ENCODE measurements at regions not wholly inside any gene's neighbourhood (a gene's known extent, or its start where the extent isn't known, plus 50 kb on each side); places are given as distances from the start of the nearest gene placed in this dataset.
"Not testable (repeated sequence)": the region's sequence is repeated elsewhere in the genome, so short reads cannot be mapped to it uniquely, and the experiment has no call there.

- DNase-seq (ENCODE audit: low read depth): no peak
Measured at GRCh38 chr6:133754298-133754697, 134.6 kb upstream of the TCF21 start.

GRCh38 chr6:133756078-133756695 is 132.7 kb upstream of the TCF21 start:
- DNase-seq (ENCODE audit: low read depth): no peak

- DNase-seq (ENCODE audit: low read depth): no peak
Measured at GRCh38 chr6:133757335-133757734, 131.6 kb upstream of the TCF21 start.

GRCh38 chr6:133758815-133759335 is 130.0 kb upstream of the TCF21 start:
- DNase-seq (ENCODE audit: low read depth): no peak

DNA sequence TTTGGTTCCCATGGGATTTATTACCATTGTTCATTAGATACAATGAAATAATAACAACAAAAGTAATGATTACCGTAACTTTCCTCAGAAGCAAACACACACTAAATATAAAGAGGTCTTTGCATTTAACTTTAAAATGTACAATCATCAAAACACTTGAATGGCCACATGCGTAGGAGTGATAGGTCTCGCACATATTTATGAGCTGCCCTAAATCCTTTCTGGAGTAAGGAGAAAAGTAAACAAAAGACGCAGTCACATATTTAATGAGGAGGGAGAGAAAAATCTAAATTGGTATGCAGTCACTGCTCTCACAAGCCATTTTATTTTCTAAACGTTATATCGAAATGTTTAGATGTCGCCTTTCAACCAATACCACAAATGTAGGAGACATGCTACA is 129.4 kb upstream of the TCF21 start:
- no peak for DNase-seq (ENCODE audit: low read depth)

DNA sequence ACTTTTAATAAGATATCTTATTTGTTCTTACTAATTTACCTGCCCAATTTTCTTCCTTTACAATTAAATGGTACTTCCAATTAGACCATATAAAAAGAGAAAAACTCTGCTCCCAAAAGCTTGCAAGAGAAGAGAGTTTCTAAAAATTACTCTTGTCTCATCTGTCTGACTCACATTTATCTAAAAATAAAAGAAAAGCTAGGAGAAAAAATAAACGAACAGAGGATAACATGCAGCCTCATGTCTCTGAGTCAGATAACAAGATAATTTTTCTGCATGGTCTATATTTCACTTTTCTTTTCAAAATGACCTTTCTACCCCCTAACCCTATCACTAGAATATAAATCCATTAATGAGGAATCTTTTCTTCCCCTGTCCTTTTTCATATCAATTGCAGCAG is 127.2 kb upstream of the TCF21 start:
- DNase-seq (ENCODE audit: low read depth): no peak

DNA sequence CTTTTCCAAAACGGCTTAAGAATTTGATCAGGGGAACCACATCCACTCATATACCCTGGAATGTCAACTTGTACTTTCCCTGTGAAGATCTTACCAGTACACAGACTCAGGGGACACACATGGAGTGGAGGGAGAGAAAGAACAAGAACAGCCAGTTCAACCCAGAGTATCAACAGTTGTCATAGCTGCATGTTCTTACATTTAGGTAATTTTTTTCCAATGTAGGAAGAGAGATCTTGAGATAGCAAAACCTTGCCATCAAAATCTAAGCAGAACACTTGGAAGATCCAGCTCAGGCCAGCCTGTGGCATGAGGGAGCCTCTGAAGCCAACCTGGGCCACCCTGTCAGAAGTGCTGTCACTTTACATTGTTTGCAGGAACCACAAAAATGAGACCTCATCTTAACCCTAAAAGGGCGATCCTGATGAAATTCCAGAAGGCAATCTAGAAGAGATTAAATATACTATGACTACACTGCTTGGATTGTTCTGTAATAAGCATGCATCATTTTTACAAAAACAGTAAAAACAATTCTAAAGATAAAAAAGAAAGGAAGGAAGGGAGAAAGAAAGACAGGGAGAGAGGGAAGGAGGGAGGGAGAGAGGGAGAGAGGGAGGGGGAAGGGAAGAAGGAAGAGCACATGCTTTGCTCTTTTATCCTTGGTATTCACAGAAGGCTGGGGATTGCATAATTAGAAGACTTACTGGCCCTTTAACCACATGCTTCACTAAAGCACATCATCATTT is 124.7 kb upstream of the TCF21 start:
- DNase-seq (ENCODE audit: low read depth): no peak

DNA sequence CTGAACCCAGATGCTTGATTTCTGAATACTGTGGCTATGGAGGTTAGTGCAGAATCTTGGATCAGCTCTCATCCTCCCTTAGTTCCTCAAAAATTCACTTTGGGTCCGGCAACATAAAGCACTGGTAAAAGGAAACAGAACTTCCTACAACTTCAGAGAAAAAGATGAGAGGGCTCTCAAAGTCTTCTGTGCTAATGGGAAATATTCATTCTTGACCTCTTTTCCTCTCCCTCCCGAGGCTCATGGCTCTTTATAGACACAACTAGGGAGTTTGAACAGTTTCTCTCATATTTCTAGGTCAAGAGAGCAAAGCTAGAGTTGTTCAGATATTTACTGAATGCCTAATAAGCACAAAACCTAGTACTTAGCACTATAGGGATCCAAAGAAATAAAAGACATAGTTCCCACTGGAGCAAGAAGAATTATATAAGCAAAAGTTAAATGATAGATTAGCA is 124.1 kb upstream of the TCF21 start:
- no peak for DNase-seq (ENCODE audit: low read depth)

- DNase-seq (ENCODE audit: low read depth): no peak
Measured at GRCh38 chr6:133767357-133767970, 121.4 kb upstream of the TCF21 start.

DNA sequence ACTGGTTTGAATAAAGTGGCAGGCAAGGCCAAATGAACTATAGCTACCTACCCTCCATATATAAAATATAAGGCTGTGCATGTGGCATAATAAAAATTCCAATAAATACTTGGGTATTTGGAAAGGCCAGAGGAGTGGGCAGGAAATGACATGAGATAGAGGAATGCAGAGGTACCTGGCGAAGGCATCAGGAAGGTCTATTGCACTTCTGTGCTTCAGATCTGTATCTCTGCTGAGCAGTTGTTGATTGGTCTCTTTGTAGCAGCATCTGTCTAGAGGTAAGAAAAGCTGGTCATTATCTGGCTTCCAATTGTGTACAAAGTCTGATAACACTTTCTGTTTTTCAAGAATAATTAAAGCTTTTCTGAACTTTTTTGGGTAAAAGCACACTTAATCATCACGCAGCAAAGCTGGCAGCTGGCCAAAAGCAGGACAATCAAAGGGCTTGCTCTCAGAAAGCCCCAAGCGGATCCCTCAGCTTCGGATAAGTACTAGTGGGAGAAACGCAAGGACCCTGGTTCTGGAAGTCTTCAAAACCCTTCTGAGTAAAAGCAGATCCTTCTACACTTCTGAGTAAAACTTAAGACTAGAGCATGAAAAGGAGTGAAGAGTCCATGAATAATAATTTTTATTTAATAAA is 120.1 kb upstream of the TCF21 start:
- DNase-seq (ENCODE audit: low read depth): no peak

DNA sequence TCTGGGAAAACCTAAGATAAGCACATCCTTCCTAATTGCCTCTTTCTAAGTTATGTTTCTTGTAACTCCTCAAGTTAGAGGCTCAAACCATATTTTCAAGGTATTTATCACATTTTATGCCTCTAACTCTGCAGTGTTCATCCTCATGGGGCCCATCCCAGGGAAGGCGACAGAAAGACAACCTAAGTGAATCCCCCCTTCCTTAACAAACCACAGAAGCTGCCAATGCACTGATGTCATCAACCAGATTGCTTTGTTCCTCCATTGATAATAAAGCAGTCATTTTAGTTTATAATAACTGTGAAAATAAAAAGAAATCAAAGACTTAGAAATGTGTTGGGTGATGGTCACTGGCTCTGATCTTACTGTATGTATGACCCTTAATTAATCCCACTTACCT is 119.5 kb upstream of the TCF21 start:
- DNase-seq (ENCODE audit: low read depth): no peak

- DNase-seq (ENCODE audit: low read depth): no peak
Measured at GRCh38 chr6:133772567-133772966, 116.3 kb upstream of the TCF21 start.

DNA sequence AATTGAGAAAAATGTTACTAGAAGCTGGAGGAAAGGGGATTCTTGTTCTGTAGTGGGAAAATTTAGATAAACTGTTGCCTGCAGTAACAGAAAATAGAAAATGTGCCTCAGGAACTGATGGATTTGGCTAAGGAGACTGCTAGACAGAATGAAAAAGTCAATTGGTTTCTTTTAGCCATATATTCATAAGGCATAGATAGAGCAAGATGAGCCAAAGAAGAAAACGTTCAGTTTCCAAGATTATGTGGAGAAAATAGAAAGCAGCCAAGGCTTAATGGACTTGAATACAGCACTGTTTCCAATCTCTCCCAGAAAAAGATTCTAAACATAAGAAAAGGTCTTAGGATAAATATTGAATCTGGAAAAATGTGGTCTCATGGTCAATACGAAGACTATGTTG is 115.1 kb upstream of the TCF21 start:
- DNase-seq (ENCODE audit: low read depth): no peak

- no peak for DNase-seq (ENCODE audit: low read depth)
Measured at GRCh38 chr6:133774356-133774755, 114.6 kb upstream of the TCF21 start.

DNA sequence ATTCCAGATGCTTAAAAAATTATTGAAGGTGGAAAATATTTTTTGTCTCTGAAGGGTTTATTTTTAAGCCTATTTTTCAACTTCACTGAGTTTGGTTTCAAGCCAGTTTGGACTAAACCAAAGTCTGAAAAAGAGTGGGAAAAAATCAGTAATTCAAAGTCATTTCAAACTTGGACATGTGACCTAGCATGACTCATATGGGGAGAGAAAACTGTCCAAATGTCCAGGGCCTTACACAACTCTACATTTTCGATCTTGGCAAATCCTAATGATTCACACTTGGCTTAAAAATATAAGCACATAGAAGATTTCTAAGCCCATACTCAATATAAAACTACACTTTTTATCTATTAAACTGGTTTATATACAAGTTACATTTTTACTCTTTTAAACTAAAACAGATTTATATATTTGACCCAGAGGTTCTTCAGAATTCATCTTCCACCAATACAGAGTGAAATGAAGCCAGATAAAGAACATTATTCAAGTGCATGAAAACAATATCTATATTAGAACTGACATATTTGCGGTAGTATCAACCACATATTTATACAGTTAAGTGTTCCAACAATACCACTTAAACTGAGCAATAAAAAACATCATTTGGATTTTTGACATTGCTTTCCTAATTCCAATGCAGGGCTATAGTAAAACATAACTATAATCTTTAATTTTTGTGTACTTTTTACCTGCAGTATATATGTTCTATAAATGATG is 110.3 kb upstream of the TCF21 start:
- DNase-seq (ENCODE audit: low read depth): no peak

DNA sequence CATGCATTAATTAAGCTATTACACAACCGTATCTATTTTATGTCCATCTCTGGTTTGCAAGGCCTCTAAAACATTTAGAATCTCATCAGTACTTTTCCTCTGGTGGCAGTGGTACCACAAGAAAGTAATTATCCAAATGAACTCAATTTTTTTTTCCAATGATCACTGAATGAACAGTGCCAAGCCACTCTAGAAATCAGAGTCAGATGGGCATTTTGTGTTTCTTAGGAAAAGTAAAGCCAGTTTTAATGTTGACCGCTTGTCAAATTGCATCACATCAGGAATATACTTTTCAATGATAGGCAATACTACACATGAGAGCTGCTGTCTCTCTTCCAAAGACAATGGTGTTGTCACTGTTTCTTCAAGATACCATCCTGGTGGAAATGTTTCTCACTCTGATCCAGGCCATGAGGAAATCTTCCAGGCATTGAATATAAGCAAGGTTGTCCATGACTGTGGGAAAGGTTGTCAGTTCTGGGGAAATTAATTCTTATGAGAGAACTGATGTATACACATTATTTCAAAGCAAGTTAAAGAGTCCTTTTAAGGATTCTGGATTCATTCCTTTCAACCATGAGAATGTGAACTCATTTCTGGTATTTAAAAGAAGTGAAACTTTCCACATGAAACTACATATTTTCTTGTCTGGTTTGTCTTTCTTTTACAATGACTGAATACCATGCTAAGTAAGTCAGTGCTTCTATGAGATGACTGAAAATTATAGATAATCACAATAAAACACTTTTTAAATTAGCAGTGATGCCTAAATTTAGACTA is 108.8 kb upstream of the TCF21 start:
- DNase-seq (ENCODE audit: low read depth): no peak

GRCh38 chr6:133786016-133786415 is 102.9 kb upstream of the TCF21 start:
- no peak for DNase-seq (ENCODE audit: low read depth)

DNA sequence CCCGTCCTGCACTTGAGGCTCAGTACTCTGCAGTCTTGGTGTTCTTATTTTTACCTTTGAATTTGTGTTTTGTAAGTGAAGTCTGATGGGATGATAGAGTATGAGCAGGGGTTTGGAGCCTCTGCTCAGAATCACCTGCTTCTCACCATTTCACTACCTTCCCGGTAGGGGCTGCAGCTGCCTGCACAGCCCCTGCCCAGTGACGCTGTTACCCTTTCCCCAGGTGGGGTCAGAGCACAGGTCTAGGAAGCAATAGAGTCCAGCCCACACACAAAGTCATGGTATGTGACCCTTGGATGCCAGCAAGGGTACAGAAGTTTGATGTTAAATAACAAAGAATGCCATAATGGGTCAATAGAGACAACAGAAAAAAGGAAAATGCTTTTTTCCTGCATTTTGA is 101.8 kb upstream of the TCF21 start:
- no peak for DNase-seq (ENCODE audit: low read depth)

- no peak for DNase-seq (ENCODE audit: low read depth)
Measured at GRCh38 chr6:133787859-133788505, 100.9 kb upstream of the TCF21 start.

DNA sequence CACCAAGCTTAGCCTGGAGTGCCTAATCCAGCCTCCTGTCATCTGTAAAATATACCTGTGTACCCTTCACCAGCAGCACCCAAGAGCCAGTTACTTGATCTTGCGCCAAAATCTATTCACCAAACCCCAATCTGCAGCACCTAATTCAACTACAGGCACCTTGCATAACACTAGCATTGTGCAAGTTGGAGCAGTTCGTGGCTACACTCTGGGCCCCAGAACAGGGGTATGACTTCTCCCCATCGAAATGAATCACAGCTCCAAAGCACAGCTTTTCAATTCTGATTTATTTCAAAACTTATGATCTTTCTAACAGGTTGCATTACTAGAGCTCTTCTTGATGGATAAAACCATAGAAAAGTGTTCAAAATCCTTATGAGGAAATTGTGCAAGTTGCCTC is 100.4 kb upstream of the TCF21 start:
- no peak for DNase-seq (ENCODE audit: low read depth)

GRCh38 chr6:133789449-133789848 is 99.5 kb upstream of the TCF21 start:
- not testable (repeated sequence) for DNase-seq (ENCODE audit: low read depth)
